ENCODE measurements at regions not wholly inside any gene's neighbourhood (a gene's known extent, or its start where the extent isn't known, plus 50 kb on each side); places are given as distances from the start of the nearest gene placed in this dataset.

DNA sequence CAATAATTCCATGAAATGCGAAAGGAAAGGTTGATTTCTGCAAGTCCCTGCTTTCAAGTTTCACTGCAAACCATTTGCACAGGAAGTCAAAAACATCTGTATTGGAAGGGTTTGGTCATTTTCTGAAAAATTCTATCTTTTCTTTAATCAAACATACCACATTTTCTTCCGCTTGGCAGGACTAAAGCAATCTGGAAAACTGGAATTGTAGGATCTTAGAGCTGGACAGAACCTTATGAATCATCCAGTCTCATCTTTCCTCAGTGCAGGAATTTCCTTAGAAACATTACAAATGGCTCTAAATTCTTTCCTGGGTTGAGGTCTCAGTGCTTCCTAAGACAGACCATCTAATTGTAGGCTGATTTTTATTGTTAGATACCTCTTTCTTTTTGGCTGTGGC, 111.5 kb upstream of the ELAC2 start:
- TF ChIP-seq CTCF (conservative IDR thresholded peaks at IDR 0.05; ENCODE audit: low read depth in 2 of 2) (no peak), REST (IDR thresholded peaks at IDR 0.05; ENCODE audit: unreplicated experiment) (no peak), ZNF462 (CRISPR knock-in tag; IDR thresholded peaks at IDR 0.05) (no peak), JUNB (IDR thresholded peaks at IDR 0.05; ENCODE audit: unreplicated experiment) (no peak), EZH2 (IDR thresholded peaks at IDR 0.05; ENCODE audit: low read depth, unreplicated experiment) (no peak)
